Kidney (tissue), 13 donors: ENCODE measurements at regions not wholly inside any gene's neighbourhood (a gene's known extent, or its start where the extent isn't known, plus 50 kb on each side); places are given as distances from the start of the nearest gene placed in this dataset.

Experiments
- DNase-seq, 5 donors: peaks; one replicate each; pipeline ENCODE4 v3.0.0-alpha.2; 2013 to 2020
- FAIRE-seq: peaks from 2 replicates; lab custom pipeline; 2012; peaks lifted over from hg19 to GRCh38; lab: Jason Lieb, UNC
- H3K27ac ChIP-seq, 2 donors: one replicate each; pipeline ENCODE4 v1.7.0; 2013; ENCODE audit warnings: low read depth in 2 of 2, low read length in 2 of 2, inconsistent platforms in 1 of 2
- H3K27me3 ChIP-seq: one replicate; pipeline ENCODE4 v1.7.1; 2013; ENCODE audit warnings: low read length, inconsistent platforms; ENCODE audit not compliant: control insufficient read depth, insufficient read depth
- H3K36me3 ChIP-seq, 3 donors: one replicate each; pipeline versions ENCODE4 v1.7.0 to v1.7.1; 2013; ENCODE audit warnings: low read length in 3 of 3, control low read depth in 1 of 3, inconsistent platforms in 1 of 3; ENCODE audit not compliant: insufficient read depth in 3 of 3, control insufficient read depth in 2 of 3
- H3K4me1 ChIP-seq, 3 donors: one replicate each; pipeline versions ENCODE4 v1.7.0 to v1.7.1; 2013; ENCODE audit warnings: low read length in 3 of 3, inconsistent platforms in 1 of 3, low read depth in 1 of 3; ENCODE audit not compliant: control insufficient read depth in 2 of 3, insufficient read depth in 2 of 3
- H3K4me3 ChIP-seq, 3 donors: one replicate each; pipeline versions ENCODE4 v1.7.0 to v1.8.1; 2013; ENCODE audit warnings: low read length in 3 of 3, control low read depth in 1 of 3, inconsistent platforms in 1 of 3
- H3K9ac ChIP-seq, 3 donors: one replicate each; pipeline versions ENCODE4 v1.7.0 to v1.7.1; 2013; ENCODE audit warnings: low read length in 3 of 3, control low read depth in 1 of 3, inconsistent platforms in 1 of 3
- H3K9me3 ChIP-seq, 3 donors: one replicate each; pipeline versions ENCODE4 v1.7.0 to v1.7.1; 2013; ENCODE audit warnings: low read length in 3 of 3, control low read depth in 1 of 3, inconsistent platforms in 1 of 3; ENCODE audit not compliant: control insufficient read depth in 2 of 3, insufficient read depth in 1 of 3
- intact Hi-C: fragments of 100-400 bp; cut with DNase I; formaldehyde crosslinking; loops from one replicate; pipeline ENCODE4 v1.11.1; 2022
- TF ChIP-seq, protein P1 (sequence below): IDR thresholded peaks from 3 replicates; pipeline ENCODE4 v1.5.1; 2012; ENCODE audit warnings: mild to moderate bottlenecking, moderate library complexity, borderline replicate concordance; ENCODE audit not compliant: insufficient read depth; ENCODE audit errors: extremely low read depth
- donor health status: control.
- donor health status: control.
- donor health status: control.
- donor health status: control.
- donor health status: control.
- donor health status: DM: yes; HTN: yes; CAD: no.
- donor health status: Normal renal cell carcinoma (clear cell type).

DNA sequence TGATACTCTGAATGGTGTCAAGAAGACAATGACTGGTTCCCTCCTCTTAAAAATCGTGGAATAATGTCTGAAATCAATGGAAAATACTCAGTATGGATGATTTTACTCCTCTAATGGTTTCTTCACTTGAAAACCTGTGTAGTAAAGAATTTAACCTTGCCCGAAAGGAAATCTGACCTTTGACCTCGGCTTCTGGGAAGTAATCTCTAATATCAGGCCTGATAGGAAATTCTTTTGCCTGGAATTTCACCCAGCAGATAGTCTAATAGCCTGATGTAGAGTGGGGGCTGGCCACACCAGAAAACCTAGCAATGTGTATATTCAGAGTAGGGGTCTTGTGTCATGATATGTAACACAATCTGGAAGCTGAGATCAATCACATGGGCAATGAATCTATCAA lies 91.5 kb upstream of the GOLIM4 start:
- no peak for FAIRE-seq
- no peaks in the 10 kb centered on the region for H3K4me1 ChIP-seq
- DNase-seq, result no peak

DNA sequence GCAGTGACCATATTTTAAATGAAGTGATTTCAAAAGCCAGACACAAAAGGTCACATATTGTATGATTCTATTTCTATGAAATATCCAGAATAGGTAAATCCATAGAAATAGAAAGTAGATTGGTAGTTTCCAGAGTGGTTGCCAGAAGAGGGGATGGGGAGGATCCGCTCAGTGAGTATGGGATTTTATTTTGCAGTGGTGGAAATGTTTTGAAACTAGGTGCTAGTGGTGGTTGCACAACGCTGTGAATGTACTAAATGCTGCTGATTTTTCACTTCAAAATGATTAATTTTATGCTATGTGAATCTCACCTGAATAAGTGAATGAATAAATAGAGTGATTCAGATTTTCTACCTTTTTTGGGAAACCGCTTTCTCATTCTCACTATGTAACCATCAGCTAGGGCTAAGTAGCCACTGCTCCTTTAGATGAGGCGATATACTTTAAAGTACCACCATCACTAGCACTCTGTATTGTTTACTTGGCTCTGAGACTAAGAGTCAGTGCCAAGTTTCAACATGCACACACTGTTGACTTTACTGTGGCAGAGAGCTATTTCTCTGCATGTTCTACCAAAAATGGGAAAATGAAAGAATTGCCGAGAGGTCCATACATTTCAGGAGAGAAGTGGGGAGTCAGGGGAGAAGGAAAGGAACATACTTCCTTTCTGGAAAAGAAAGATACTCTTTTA lies 90.7 kb upstream of the GOLIM4 start:
- Histone ChIP-seq H3K9me3 (no peaks in the 10 kb centered on the region), H3K27me3 (no peaks in the 10 kb centered on the region), H3K27ac (no peak overlapping the region), H3K4me3 (no peak overlapping the region), H3K36me3 (no peaks in the 10 kb centered on the region), H3K9ac (no peak overlapping the region), H3K4me1 (no peaks in the 10 kb centered on the region)
- no peak for DNase-seq
- no peak for FAIRE-seq
- TF ChIP-seq, protein P1, sequence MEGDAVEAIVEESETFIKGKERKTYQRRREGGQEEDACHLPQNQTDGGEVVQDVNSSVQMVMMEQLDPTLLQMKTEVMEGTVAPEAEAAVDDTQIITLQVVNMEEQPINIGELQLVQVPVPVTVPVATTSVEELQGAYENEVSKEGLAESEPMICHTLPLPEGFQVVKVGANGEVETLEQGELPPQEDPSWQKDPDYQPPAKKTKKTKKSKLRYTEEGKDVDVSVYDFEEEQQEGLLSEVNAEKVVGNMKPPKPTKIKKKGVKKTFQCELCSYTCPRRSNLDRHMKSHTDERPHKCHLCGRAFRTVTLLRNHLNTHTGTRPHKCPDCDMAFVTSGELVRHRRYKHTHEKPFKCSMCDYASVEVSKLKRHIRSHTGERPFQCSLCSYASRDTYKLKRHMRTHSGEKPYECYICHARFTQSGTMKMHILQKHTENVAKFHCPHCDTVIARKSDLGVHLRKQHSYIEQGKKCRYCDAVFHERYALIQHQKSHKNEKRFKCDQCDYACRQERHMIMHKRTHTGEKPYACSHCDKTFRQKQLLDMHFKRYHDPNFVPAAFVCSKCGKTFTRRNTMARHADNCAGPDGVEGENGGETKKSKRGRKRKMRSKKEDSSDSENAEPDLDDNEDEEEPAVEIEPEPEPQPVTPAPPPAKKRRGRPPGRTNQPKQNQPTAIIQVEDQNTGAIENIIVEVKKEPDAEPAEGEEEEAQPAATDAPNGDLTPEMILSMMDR, result no peak
- intact Hi-C loops, result no loop called here

More for the DNA sequence above, 91.5 kb upstream of the GOLIM4 start:
- Histone ChIP-seq H3K27me3 (no peaks in the 10 kb centered on the region), H3K4me3 (no peak overlapping the region), H3K36me3 (no peaks in the 10 kb centered on the region), H3K27ac (no peak overlapping the region), H3K9ac (no peak overlapping the region), H3K9me3 (no peaks in the 10 kb centered on the region)
- intact Hi-C loops, result no loop called here
- TF ChIP-seq, protein P1, result no peak

DNA sequence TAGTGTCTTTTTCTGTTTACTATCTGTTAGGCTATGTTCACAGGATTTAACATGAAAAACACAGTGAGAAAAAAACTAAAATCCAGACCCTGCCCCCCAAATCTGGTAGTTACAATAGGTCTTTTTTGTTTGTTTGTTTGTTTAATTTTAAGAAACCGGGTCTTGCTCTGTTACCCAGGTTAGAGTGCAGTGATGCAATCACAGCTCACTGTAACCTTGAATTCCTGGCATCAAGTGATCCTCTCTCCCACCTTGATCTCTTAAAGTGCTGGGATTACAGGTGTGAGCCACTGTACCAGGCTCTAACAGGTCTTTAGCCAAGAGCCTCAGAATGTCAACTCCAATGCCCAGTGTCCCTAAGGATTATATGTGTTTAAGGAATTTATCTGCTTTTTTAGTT lies 88.0 kb upstream of the GOLIM4 start:
- FAIRE-seq (no peak), DNase-seq (no peak)
- Histone ChIP-seq H3K9ac (no peak overlapping the region), H3K36me3 (no peaks in the 10 kb centered on the region), H3K4me3 (no peak overlapping the region), H3K9me3 (no peaks in the 10 kb centered on the region), H3K4me1 (no peaks in the 10 kb centered on the region), H3K27me3 (no peaks in the 10 kb centered on the region), H3K27ac (no peak overlapping the region)
- intact Hi-C loops, result no loop called here
- TF ChIP-seq, protein P1, result no peak

DNA sequence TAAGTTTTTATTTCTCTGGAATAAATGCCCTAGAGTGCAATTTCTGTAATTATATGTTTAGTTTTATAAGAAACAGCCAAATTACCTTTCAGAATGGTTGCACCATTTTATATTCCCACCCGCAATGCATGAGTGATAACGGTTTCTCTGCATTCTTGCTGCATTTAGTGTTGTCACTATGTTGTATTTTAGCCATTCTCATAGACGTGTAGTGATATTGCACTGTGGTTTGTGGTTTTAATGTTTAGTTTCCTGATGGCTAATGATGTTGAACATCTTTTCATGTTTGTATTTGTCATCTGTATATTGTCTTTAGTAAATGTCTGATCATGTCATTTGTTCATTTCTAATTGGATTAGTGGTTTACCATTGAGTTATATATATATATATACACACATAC lies 73.0 kb upstream of the GOLIM4 start:
- Histone ChIP-seq H3K36me3 (no peaks in the 10 kb centered on the region), H3K27ac (no peak overlapping the region), H3K27me3 (no peaks in the 10 kb centered on the region), H3K9me3 (no peaks in the 10 kb centered on the region), H3K4me1 (no peaks in the 10 kb centered on the region), H3K4me3 (no peak overlapping the region), H3K9ac (no peak overlapping the region)
- TF ChIP-seq, protein P1, result no peak
- intact Hi-C loops, result loop anchor here (5.0 kb wide), 1 partner anchor 121 kb away; no protein-coding TSS in a partner anchor
- DNase-seq (no peak), FAIRE-seq (no peak)
